Osteoblast (primary cell): ENCODE measurements at regions not wholly inside any gene's neighbourhood (a gene's known extent, or its start where the extent isn't known, plus 50 kb on each side); places are given as distances from the start of the nearest gene placed in this dataset.

Source experiments
- DNase-seq: peaks from one replicate; pipeline ENCODE4 v3.0.0; 2011; ENCODE audit warnings: low spot score, mixed read lengths; ENCODE audit not compliant: insufficient read length; ENCODE audit errors: missing footprints
- H2AFZ ChIP-seq: 2 replicates; pipeline ENCODE4 v1.6.0; 2011; ENCODE audit warnings: mild to moderate bottlenecking, low read length
- H3K27ac ChIP-seq: 2 replicates; pipeline ENCODE4 v1.5.1; 2011; ENCODE audit warnings: mild to moderate bottlenecking, low read depth, low read length, moderate library complexity
- H3K27me3 ChIP-seq: 2 replicates; pipeline ENCODE4 v1.6.0; 2012; ENCODE audit warnings: mild to moderate bottlenecking, control low read depth, inconsistent platforms, low read length, moderate library complexity; ENCODE audit not compliant: insufficient read depth
- H3K36me3 ChIP-seq: 2 replicates; pipeline ENCODE4 v1.5.1; 2011; ENCODE audit warnings: mild to moderate bottlenecking, low read length, control low read depth, moderate library complexity; ENCODE audit not compliant: insufficient read depth
- H3K4me1 ChIP-seq: 2 replicates; pipeline ENCODE4 v1.5.1; 2011; ENCODE audit warnings: mild to moderate bottlenecking, low read length, control low read depth, moderate library complexity; ENCODE audit not compliant: insufficient read depth
- H3K4me2 ChIP-seq: 2 replicates; pipeline ENCODE4 v1.6.0; 2011; ENCODE audit warnings: mild to moderate bottlenecking, low read length; ENCODE audit not compliant: insufficient read depth
- H3K4me3 ChIP-seq: fragments of 200-600 bp; sonication (generic); 3 replicates; pipeline ENCODE4 v1.5.1; 2012; ENCODE audit warnings: mild to moderate bottlenecking, low read length, inconsistent platforms; ENCODE audit not compliant: insufficient read depth
- H3K79me2 ChIP-seq: 2 replicates; pipeline ENCODE4 v1.6.0; 2012; ENCODE audit warnings: mild to moderate bottlenecking, low read length, control low read depth, inconsistent platforms; ENCODE audit not compliant: insufficient read depth
- H3K9me3 ChIP-seq: 2 replicates; pipeline ENCODE4 v1.5.1; 2011; ENCODE audit warnings: low read depth, low read length, control low read depth
- H4K20me1 ChIP-seq: 2 replicates; pipeline ENCODE4 v1.6.0; 2012; ENCODE audit warnings: mild to moderate bottlenecking, low read length, control low read depth; ENCODE audit not compliant: insufficient read depth
- CTCF ChIP-seq: IDR thresholded peaks from 2 replicates; pipeline ENCODE4 v1.5.1; 2011; ENCODE audit warnings: mild to moderate bottlenecking, low read depth, low read length, moderate library complexity; ENCODE audit errors: extremely low read depth

GRCh38 chr14:44279357-44279756, 227.7 kb downstream of the FSCB start:
- Histone ChIP-seq H2AFZ (no peak overlapping the region), H4K20me1 (no peaks in the 10 kb centered on the region), H3K4me1 (no peaks in the 10 kb centered on the region), H3K9me3 (no peaks in the 10 kb centered on the region), H3K27me3 (no peaks in the 10 kb centered on the region), H3K4me3 (no peak overlapping the region), H3K4me2 (no peak overlapping the region), H3K79me2 (no peaks in the 10 kb centered on the region), H3K27ac (no peak overlapping the region), H3K36me3 (no peaks in the 10 kb centered on the region)
- no peak for DNase-seq
- TF ChIP-seq CTCF: no peak

DNA sequence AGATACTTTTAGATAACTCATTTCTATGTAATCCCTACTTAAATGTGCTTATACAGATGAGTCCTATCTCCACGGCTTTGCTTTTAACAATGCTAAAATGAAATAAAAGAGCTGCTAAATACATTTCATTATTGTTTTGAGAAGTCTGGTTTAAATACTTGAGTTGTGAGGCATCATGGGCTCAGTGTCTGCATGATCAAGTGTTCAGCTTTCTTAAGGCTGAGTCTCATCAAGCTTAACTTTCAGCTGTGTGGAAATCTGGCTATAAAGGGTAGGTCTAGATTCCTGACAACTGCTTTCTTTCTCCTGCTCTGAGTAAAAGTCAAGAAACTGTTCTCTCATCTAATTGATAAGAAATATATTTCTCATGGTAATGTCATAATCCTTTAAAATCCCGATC, 235.4 kb downstream of the FSCB start:
- no peaks in the 10 kb centered on the region for H3K36me3 ChIP-seq
- TF ChIP-seq CTCF: no peak
- H3K4me1 ChIP-seq: no peaks in the 10 kb centered on the region
- no peak for DNase-seq
- H3K4me2 ChIP-seq: no peak overlapping the region
- H3K27ac ChIP-seq: no peak overlapping the region
- no peaks in the 10 kb centered on the region for H3K27me3 ChIP-seq
- H3K79me2 ChIP-seq: no peaks in the 10 kb centered on the region
- H2AFZ ChIP-seq: no peak overlapping the region
- no peaks in the 10 kb centered on the region for H3K9me3 ChIP-seq
- H4K20me1 ChIP-seq: no peaks in the 10 kb centered on the region
- H3K4me3 ChIP-seq: no peak overlapping the region

DNA sequence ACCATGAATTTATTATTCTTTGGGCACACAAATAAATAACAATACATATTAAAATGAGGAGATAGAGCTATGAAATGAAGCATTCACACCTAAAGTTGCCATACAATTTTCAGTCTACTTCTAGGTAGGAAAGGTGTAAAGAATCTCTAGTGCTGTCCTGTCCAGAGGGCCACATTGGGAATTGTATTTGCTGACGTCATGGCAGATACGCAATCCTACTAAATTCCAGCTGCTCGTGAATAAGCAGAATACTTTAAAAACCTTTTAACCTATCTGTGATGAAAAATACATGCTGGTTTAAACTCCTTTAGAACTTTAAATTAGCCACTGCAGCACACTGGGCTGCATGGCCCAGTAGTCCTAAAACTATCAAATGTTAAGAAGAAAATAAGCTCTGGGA, 236.1 kb downstream of the FSCB start:
- Histone ChIP-seq H2AFZ (no peak overlapping the region), H3K4me3 (no peak overlapping the region), H3K9me3 (no peaks in the 10 kb centered on the region), H4K20me1 (no peaks in the 10 kb centered on the region), H3K36me3 (no peaks in the 10 kb centered on the region), H3K79me2 (no peaks in the 10 kb centered on the region), H3K27ac (no peak overlapping the region), H3K27me3 (no peaks in the 10 kb centered on the region), H3K4me1 (no peaks in the 10 kb centered on the region), H3K4me2 (no peak overlapping the region)
- no peak for DNase-seq
- TF ChIP-seq CTCF: no peak

- Histone ChIP-seq H4K20me1 (no peaks in the 10 kb centered on the region), H3K27me3 (no peaks in the 10 kb centered on the region), H2AFZ (no peak overlapping the region), H3K4me1 (no peaks in the 10 kb centered on the region), H3K27ac (no peak overlapping the region), H3K4me2 (no peak overlapping the region), H3K9me3 (no peaks in the 10 kb centered on the region), H3K36me3 (no peaks in the 10 kb centered on the region), H3K79me2 (no peaks in the 10 kb centered on the region), H3K4me3 (no peak overlapping the region)
- no peak for DNase-seq
- TF ChIP-seq CTCF: no peak
These were observed 241.8 kb downstream of the FSCB start for GRCh38 chr14:44265246-44265645.
